ACC112 (cell line): ENCODE measurements at regions not wholly inside any gene's neighbourhood (a gene's known extent, or its start where the extent isn't known, plus 50 kb on each side); places are given as distances from the start of the nearest gene placed in this dataset.

ENCODE experiments used
- H2AFZ ChIP-seq: fragments of 200-600 bp; sonication (generic); one replicate; pipeline ENCODE4 v1.6.0; 2017; ENCODE audit warnings: antibody characterized with exemption, low read length; ENCODE audit not compliant: unreplicated experiment
- H3K27ac ChIP-seq: fragments of 200-600 bp; sonication (generic); 2 replicates; pipeline ENCODE4 v1.5.1; 2014; ENCODE audit warnings: low read depth, mild to moderate bottlenecking, antibody characterized with exemption, low read length, moderate library complexity
- H3K27me3 ChIP-seq: fragments of 200-600 bp; sonication (generic); 2 replicates; pipeline ENCODE4 v1.6.1; 2014; ENCODE audit warnings: mild to moderate bottlenecking, antibody characterized with exemption, low read length, moderate library complexity, mixed read lengths; ENCODE audit not compliant: insufficient read depth
- H3K36me3 ChIP-seq: fragments of 200-600 bp; sonication (generic); 2 replicates; pipeline ENCODE4 v1.6.1; 2016; ENCODE audit warnings: mild to moderate bottlenecking, antibody characterized with exemption, low read length, moderate library complexity, mixed read lengths; ENCODE audit not compliant: insufficient read depth
- H3K4me1 ChIP-seq: fragments of 200-600 bp; sonication (generic); one replicate; pipeline ENCODE4 v1.6.1; 2016; ENCODE audit warnings: low read length, mixed read lengths; ENCODE audit not compliant: insufficient read depth, unreplicated experiment, control insufficient read depth
- H3K4me3 ChIP-seq: fragments of 200-600 bp; sonication (generic); 2 replicates; pipeline ENCODE4 v1.5.1; 2014; ENCODE audit warnings: mild to moderate bottlenecking, low read depth, low read length
- H3K79me2 ChIP-seq: fragments of 200-600 bp; sonication (generic); one replicate; pipeline ENCODE4 v1.6.0; 2016; ENCODE audit warnings: low read length; ENCODE audit not compliant: control insufficient read depth, unreplicated experiment, insufficient read depth

- Histone ChIP-seq H3K4me1 (no peaks in the 10 kb centered on the region), H3K4me3 (no peak overlapping the region), H3K27ac (no peak overlapping the region), H3K36me3 (no peaks in the 10 kb centered on the region), H3K79me2 (no peaks in the 10 kb centered on the region), H3K27me3 (peaks cover 27% of the 10 kb centered on the region), H2AFZ (no peak overlapping the region)
Measured at GRCh38 chr5:9838916-9839315, 208.8 kb upstream of the TAS2R1 start.

GRCh38 chr5:9834871-9835770 is 205.0 kb upstream of the TAS2R1 start:
- H3K4me1 ChIP-seq = no peaks in the 10 kb centered on the region
- H2AFZ ChIP-seq = no peak overlapping the region
- no peak overlapping the region for H3K27ac ChIP-seq
- H3K4me3 ChIP-seq = no peak overlapping the region
- H3K27me3 ChIP-seq = peaks cover 22% of the 10 kb centered on the region
- H3K36me3 ChIP-seq = no peaks in the 10 kb centered on the region
- no peaks in the 10 kb centered on the region for H3K79me2 ChIP-seq

- Histone ChIP-seq H3K27ac (no peak overlapping the region), H2AFZ (no peak overlapping the region), H3K4me3 (no peak overlapping the region), H3K27me3 (peaks cover 16% of the 10 kb centered on the region), H3K4me1 (no peaks in the 10 kb centered on the region), H3K36me3 (no peaks in the 10 kb centered on the region), H3K79me2 (no peaks in the 10 kb centered on the region)
Measured at GRCh38 chr5:9833871-9834270, 203.7 kb upstream of the TAS2R1 start.

- Histone ChIP-seq H3K4me3 (no peak overlapping the region), H2AFZ (no peak overlapping the region), H3K36me3 (no peaks in the 10 kb centered on the region), H3K4me1 (no peaks in the 10 kb centered on the region), H3K27me3 (peaks cover 15% of the 10 kb centered on the region), H3K79me2 (no peaks in the 10 kb centered on the region), H3K27ac (no peak overlapping the region)
Measured at GRCh38 chr5:9832921-9833320, 202.8 kb upstream of the TAS2R1 start.

GRCh38 chr5:9831823-9832222 is 201.7 kb upstream of the TAS2R1 start:
- no peaks in the 10 kb centered on the region for H3K36me3 ChIP-seq
- no peak overlapping the region for H2AFZ ChIP-seq
- H3K4me1 ChIP-seq = no peaks in the 10 kb centered on the region
- no peaks in the 10 kb centered on the region for H3K79me2 ChIP-seq
- no peak overlapping the region for H3K4me3 ChIP-seq
- H3K27me3 ChIP-seq = peaks cover 5% of the 10 kb centered on the region; the same call in 1 of the 2 replicates
- H3K27ac ChIP-seq = no peak overlapping the region

- Histone ChIP-seq H2AFZ (no peak overlapping the region), H3K4me1 (no peaks in the 10 kb centered on the region), H3K4me3 (no peak overlapping the region), H3K27me3 (0 out of 2 replicates have a peak, but pooled peaks cover 5% of the 10 kb centered on the region), H3K27ac (no peak overlapping the region), H3K36me3 (no peaks in the 10 kb centered on the region), H3K79me2 (no peaks in the 10 kb centered on the region)
Measured at GRCh38 chr5:9830184-9830583, 200.0 kb upstream of the TAS2R1 start.

GRCh38 chr5:9829621-9830020 is 199.5 kb upstream of the TAS2R1 start:
- H2AFZ ChIP-seq = no peak overlapping the region
- H3K27ac ChIP-seq = no peak overlapping the region
- H3K79me2 ChIP-seq = no peaks in the 10 kb centered on the region
- no peaks in the 10 kb centered on the region for H3K4me1 ChIP-seq
- 0 out of 2 replicates have a peak, but pooled peaks cover 2% of the 10 kb centered on the region for H3K27me3 ChIP-seq
- no peak overlapping the region for H3K4me3 ChIP-seq
- no peaks in the 10 kb centered on the region for H3K36me3 ChIP-seq

GRCh38 chr5:9820691-9821449 is 190.7 kb upstream of the TAS2R1 start:
- H3K79me2 ChIP-seq = no peaks in the 10 kb centered on the region
- H3K27me3 ChIP-seq = 0 out of 2 replicates have a peak, but pooled peaks cover 3% of the 10 kb centered on the region
- H2AFZ ChIP-seq = no peak overlapping the region

GRCh38 chr5:9818340-9818845 is 188.2 kb upstream of the TAS2R1 start:
- Histone ChIP-seq H3K36me3 (no peaks in the 10 kb centered on the region), H3K4me3 (no peak overlapping the region), H3K79me2 (no peaks in the 10 kb centered on the region), H3K27me3 (0 out of 2 replicates have a peak, but pooled peaks cover 3% of the 10 kb centered on the region), H3K4me1 (no peaks in the 10 kb centered on the region), H2AFZ (no peak overlapping the region), H3K27ac (no peak overlapping the region)

More at GRCh38 chr5:9820691-9821449, 190.7 kb upstream of the TAS2R1 start:
- no peak overlapping the region for H3K4me3 ChIP-seq
- no peaks in the 10 kb centered on the region for H3K36me3 ChIP-seq
- H3K27ac ChIP-seq = no peak overlapping the region
- H3K4me1 ChIP-seq = no peaks in the 10 kb centered on the region

GRCh38 chr5:9817819-9818218 is 187.7 kb upstream of the TAS2R1 start:
- no peaks in the 10 kb centered on the region for H3K4me1 ChIP-seq
- 0 out of 2 replicates have a peak, but pooled peaks cover 3% of the 10 kb centered on the region for H3K27me3 ChIP-seq
- no peak overlapping the region for H2AFZ ChIP-seq
- H3K27ac ChIP-seq = no peak overlapping the region
- H3K36me3 ChIP-seq = no peaks in the 10 kb centered on the region
- H3K4me3 ChIP-seq = no peak overlapping the region
- H3K79me2 ChIP-seq = no peaks in the 10 kb centered on the region
